GM12891 (cell line): ENCODE measurements at regions not wholly inside any gene's neighbourhood (a gene's known extent, or its start where the extent isn't known, plus 50 kb on each side); places are given as distances from the start of the nearest gene placed in this dataset.

ENCODE experiments used
- POLR2A ChIP-seq: IDR thresholded peaks from 2 replicates; pipeline ENCODE4 v1.6.1; 2011; ENCODE audit warnings: low read depth, low read length, control low read depth
- POLR2AphosphoS5 ChIP-seq: IDR thresholded peaks from 2 replicates; pipeline ENCODE4 v1.6.1; 2011; ENCODE audit warnings: low read depth, low read length, control low read depth

GRCh38 chr2:78701546-78701945 lies 324.0 kb upstream of the REG3G start:
- TF ChIP-seq POLR2A: no peak
- no peak for TF ChIP-seq POLR2AphosphoS5
